IMR-90 (cell line): ENCODE measurements at regions not wholly inside any gene's neighbourhood (a gene's known extent, or its start where the extent isn't known, plus 50 kb on each side); places are given as distances from the start of the nearest gene placed in this dataset.

Source experiments
- BHLHE40 ChIP-seq: fragments of 150-350 bp; IDR thresholded peaks from 2 replicates; pipeline ENCODE4 v1.6.1; 2016; ENCODE audit warnings: mild to moderate bottlenecking, low read depth, low read length
- CEBPB ChIP-seq: IDR thresholded peaks from 2 replicates; pipeline ENCODE4 v1.6.1; 2012; ENCODE audit warnings: low read depth, low read length, improper control_type of control experiment
- FOS ChIP-seq: fragments of 150-350 bp; IDR thresholded peaks from 2 replicates; pipeline ENCODE4 v1.6.1; 2016; ENCODE audit warnings: low read depth, low read length
- MAFK ChIP-seq: IDR thresholded peaks from 2 replicates; pipeline ENCODE4 v1.6.1; 2012; ENCODE audit warnings: low read depth, low read length, improper control_type of control experiment
- POLR2A ChIP-seq: IDR thresholded peaks from 2 replicates; pipeline ENCODE4 v1.6.1; 2012; ENCODE audit warnings: mild to moderate bottlenecking, low read depth, low read length
- RAD21 ChIP-seq: IDR thresholded peaks from 2 replicates; pipeline ENCODE4 v1.6.1; 2012; ENCODE audit warnings: low read length, improper control_type of control experiment
- SMC3 ChIP-seq: fragments of 150-350 bp; IDR thresholded peaks from 2 replicates; pipeline ENCODE4 v1.6.1; 2016; ENCODE audit warnings: low read depth, mild to moderate bottlenecking, antibody characterized with exemption, low read length, moderate library complexity
- TF ChIP-seq, protein P1 (sequence below): conservative IDR thresholded peaks from 2 replicates; pipeline ENCODE4 v1.5.1; 2012; ENCODE audit warnings: mild to moderate bottlenecking, low read depth, low read length, improper control_type of control experiment
- TF ChIP-seq, protein P2 (sequence below): fragments of 150-350 bp; IDR thresholded peaks from 2 replicates; pipeline ENCODE4 v1.6.1; 2017; ENCODE audit warnings: mild to moderate bottlenecking, antibody characterized with exemption, low read length, low read depth

DNA sequence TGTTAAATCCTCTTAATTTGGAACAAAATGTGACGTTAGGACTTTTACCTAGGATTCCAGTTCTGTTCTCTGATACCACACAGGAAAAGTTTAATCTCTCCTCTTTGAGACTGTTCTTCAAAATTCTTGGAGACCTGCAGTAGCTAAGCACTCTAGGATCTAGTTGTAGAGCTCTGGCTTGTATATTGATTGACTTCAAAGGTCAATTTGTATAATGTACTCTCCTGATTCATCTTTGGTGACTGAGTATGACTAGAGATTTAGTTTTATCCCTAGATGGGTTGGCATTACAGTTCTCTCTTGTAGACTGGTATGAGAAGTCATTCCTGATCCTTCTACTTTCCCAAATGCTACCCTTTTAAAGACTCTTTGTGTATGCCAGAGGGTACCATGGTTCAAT, 168.4 kb upstream of the TPRG1 start:
- TF ChIP-seq, protein P1, sequence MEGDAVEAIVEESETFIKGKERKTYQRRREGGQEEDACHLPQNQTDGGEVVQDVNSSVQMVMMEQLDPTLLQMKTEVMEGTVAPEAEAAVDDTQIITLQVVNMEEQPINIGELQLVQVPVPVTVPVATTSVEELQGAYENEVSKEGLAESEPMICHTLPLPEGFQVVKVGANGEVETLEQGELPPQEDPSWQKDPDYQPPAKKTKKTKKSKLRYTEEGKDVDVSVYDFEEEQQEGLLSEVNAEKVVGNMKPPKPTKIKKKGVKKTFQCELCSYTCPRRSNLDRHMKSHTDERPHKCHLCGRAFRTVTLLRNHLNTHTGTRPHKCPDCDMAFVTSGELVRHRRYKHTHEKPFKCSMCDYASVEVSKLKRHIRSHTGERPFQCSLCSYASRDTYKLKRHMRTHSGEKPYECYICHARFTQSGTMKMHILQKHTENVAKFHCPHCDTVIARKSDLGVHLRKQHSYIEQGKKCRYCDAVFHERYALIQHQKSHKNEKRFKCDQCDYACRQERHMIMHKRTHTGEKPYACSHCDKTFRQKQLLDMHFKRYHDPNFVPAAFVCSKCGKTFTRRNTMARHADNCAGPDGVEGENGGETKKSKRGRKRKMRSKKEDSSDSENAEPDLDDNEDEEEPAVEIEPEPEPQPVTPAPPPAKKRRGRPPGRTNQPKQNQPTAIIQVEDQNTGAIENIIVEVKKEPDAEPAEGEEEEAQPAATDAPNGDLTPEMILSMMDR: no peak
- TF ChIP-seq FOS: no peak
- TF ChIP-seq POLR2A: no peak
- TF ChIP-seq SMC3: no peak
- no peak for TF ChIP-seq RAD21
- TF ChIP-seq BHLHE40: no peak
- no peak for TF ChIP-seq CEBPB
- TF ChIP-seq, protein P2, sequence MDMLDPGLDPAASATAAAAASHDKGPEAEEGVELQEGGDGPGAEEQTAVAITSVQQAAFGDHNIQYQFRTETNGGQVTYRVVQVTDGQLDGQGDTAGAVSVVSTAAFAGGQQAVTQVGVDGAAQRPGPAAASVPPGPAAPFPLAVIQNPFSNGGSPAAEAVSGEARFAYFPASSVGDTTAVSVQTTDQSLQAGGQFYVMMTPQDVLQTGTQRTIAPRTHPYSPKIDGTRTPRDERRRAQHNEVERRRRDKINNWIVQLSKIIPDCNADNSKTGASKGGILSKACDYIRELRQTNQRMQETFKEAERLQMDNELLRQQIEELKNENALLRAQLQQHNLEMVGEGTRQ: no peak
- TF ChIP-seq MAFK: no peak
